Thyroid gland (tissue), 4 donors: ENCODE measurements at regions not wholly inside any gene's neighbourhood (a gene's known extent, or its start where the extent isn't known, plus 50 kb on each side); places are given as distances from the start of the nearest gene placed in this dataset.
"Not testable (repeated sequence)": the region's sequence is repeated elsewhere in the genome, so short reads cannot be mapped to it uniquely, and the experiment has no call there.

Experiments
- DNase-seq, 2 donors: peaks; one replicate each; pipeline ENCODE4 v3.0.0-alpha.2; 2019
- H3K27ac ChIP-seq, 3 donors: fragments of 200-600 bp; sonication (generic); 1 replicate in 2 of 3; 2 replicates in 1 of 3; pipeline ENCODE4 v1.5.1; 2016 to 2019; ENCODE audit warnings: mild to moderate bottlenecking in 1 of 3, moderate library complexity in 1 of 3
- H3K27me3 ChIP-seq: fragments of 200-600 bp; sonication (generic); one replicate; pipeline ENCODE4 v1.5.1; 2019
- H3K36me3 ChIP-seq, 2 donors: fragments of 200-600 bp; sonication (generic); one replicate each; pipeline ENCODE4 v1.5.1; 2016 to 2019
- H3K4me1 ChIP-seq, 2 donors: fragments of 200-600 bp; sonication (generic); one replicate each; pipeline ENCODE4 v1.5.1; 2017 to 2019
- H3K4me3 ChIP-seq, 3 donors: fragments of 200-600 bp; sonication (generic); replicated peaks in 1 of 3; 1 replicate in 2 of 3; 2 replicates in 1 of 3; pipeline ENCODE4 v1.5.1; 2016; ENCODE audit warnings: mild to moderate bottlenecking in 1 of 3
- H3K9me3 ChIP-seq: fragments of 200-600 bp; sonication (generic); one replicate; pipeline ENCODE4 v1.5.1; 2017
- CTCF ChIP-seq, 6 experiments: fragments of 200-600 bp in 3 of 6; fragments of 450-650 bp in 3 of 6; sonication (generic) in 3 of 6; IDR thresholded peaks; one replicate each; pipeline ENCODE4 v1.5.1; 2016 to 2019; ENCODE audit warnings: antibody characterized with exemption in 6 of 6, mild to moderate bottlenecking in 2 of 6, inconsistent platforms in 1 of 6, moderate library complexity in 1 of 6
- POLR2A ChIP-seq, 2 donors: fragments of 450-650 bp; IDR thresholded peaks; one replicate each; pipeline ENCODE4 v1.6.1; 2017; ENCODE audit warnings: antibody characterized with exemption in 2 of 2, mild to moderate bottlenecking in 2 of 2, moderate library complexity in 1 of 2
- WGBS, 2 donors: methylation state at CpG; one replicate each; pipeline ENCODE4 v1.1.5; 2017; 5-methylcytosine and 5-hydroxymethylcytosine counted together
- intact Hi-C: fragments of 100-400 bp; cut with DNase I; formaldehyde crosslinking; loops from one replicate; pipeline ENCODE4 v1.15.1; 2023

DNA sequence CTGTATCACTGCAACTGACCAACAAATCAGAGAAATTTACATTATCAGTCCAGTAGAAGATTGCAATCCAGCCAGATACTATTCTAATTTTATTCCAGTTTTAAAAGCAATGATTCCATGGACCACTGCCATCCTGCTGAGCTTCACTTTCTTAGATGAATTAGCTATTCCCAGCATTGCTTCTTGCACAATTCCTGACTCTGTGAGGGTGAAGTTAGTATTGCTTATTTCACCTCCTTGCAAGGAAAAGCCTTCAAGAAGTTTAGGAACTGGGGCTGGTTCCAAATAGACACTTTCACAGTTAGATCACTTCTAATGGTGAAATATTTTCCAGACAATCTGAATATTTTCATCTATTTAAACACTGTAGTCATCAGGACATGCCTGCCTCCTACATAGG lies 338.6 kb upstream of the TNC start:
- no peak for DNase-seq
- Histone ChIP-seq H3K4me1 (no peaks in the 10 kb centered on the region), H3K9me3 (no peaks in the 10 kb centered on the region), H3K4me3 (no peak overlapping the region), H3K27ac (no peak overlapping the region), H3K27me3 (no peaks in the 10 kb centered on the region), H3K36me3 (no peaks in the 10 kb centered on the region)
- intact Hi-C loops = no loop called here
- TF ChIP-seq POLR2A (IDR thresholded peaks at IDR 0.05) = no peak
- no peak for TF ChIP-seq CTCF (IDR thresholded peaks at IDR 0.05)

- H3K27me3 ChIP-seq = no peaks in the 10 kb centered on the region
- WGBS, 2 donors = 62 to 77% methylated on average over 3 of the region's 3 CpGs
- intact Hi-C loops = no loop called here
- H3K36me3 ChIP-seq = no peaks in the 10 kb centered on the region
- H3K27ac ChIP-seq = no peak overlapping the region
- no peak for DNase-seq
- no peaks in the 10 kb centered on the region for H3K4me1 ChIP-seq
- no peak overlapping the region for H3K4me3 ChIP-seq
- H3K9me3 ChIP-seq = no peaks in the 10 kb centered on the region
- TF ChIP-seq POLR2A (IDR thresholded peaks at IDR 0.05) (no peak), CTCF (IDR thresholded peaks at IDR 0.05) (no peak)
Measured at GRCh38 chr9:115461280-115461679, 343.3 kb upstream of the TNC start.

GRCh38 chr9:115462623-115463022 lies 344.7 kb upstream of the TNC start:
- DNase-seq = no peak
- H3K9me3 ChIP-seq = no peaks in the 10 kb centered on the region
- H3K27ac ChIP-seq = no peak overlapping the region
- WGBS, 2 donors = 44 to 45% methylated on average over 7 of the region's 7 CpGs
- H3K36me3 ChIP-seq = no peaks in the 10 kb centered on the region
- TF ChIP-seq CTCF (IDR thresholded peaks at IDR 0.05) (no peak), POLR2A (IDR thresholded peaks at IDR 0.05) (no peak)
- no peaks in the 10 kb centered on the region for H3K27me3 ChIP-seq
- intact Hi-C loops = no loop called here
- no peak overlapping the region for H3K4me3 ChIP-seq
- no peaks in the 10 kb centered on the region for H3K4me1 ChIP-seq

- H3K4me1 ChIP-seq = no peaks in the 10 kb centered on the region
- 70 to 82% methylated on average over 7 of the region's 7 CpGs for WGBS, 2 donors
- no peaks in the 10 kb centered on the region for H3K9me3 ChIP-seq
- TF ChIP-seq POLR2A (IDR thresholded peaks at IDR 0.05) (no peak), CTCF (IDR thresholded peaks at IDR 0.05) (no peak)
- no peak overlapping the region for H3K4me3 ChIP-seq
- no peaks in the 10 kb centered on the region for H3K36me3 ChIP-seq
- no peak overlapping the region for H3K27ac ChIP-seq
- H3K27me3 ChIP-seq = no peaks in the 10 kb centered on the region
- peak in 1 of 2 donors; percentile 3 for DNase-seq
- intact Hi-C loops = no loop called here
Measured at GRCh38 chr9:115466756-115467155, 348.8 kb upstream of the TNC start.

DNA sequence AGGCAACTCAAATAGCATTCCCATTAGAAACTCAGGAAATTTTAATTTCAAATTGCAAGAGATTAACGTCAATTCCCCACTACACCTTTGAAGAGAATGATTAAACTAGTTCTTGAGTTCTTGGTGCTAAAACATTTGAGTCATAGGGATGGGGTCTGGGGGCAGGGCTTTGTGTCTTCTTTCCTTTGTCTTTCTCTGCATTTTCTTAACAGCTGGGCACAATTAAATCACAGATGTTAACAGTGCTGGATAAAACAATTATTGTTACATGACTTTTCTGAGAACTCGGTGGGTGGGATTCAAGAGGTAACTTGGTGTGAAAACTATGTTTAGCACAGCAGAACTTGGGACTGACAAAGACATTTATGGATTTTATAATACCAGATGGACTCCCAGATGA lies 351.9 kb upstream of the TNC start:
- Histone ChIP-seq H3K4me1 (no peaks in the 10 kb centered on the region), H3K36me3 (no peaks in the 10 kb centered on the region), H3K27me3 (no peaks in the 10 kb centered on the region), H3K4me3 (no peak overlapping the region), H3K9me3 (no peaks in the 10 kb centered on the region), H3K27ac (no peak overlapping the region)
- intact Hi-C loops = no loop called here
- WGBS, 2 donors = 77 to 82% methylated on average over 2 of the region's 2 CpGs
- TF ChIP-seq CTCF (IDR thresholded peaks at IDR 0.05) = no peak
- TF ChIP-seq POLR2A (IDR thresholded peaks at IDR 0.05) = no peak
- no peak for DNase-seq

DNA sequence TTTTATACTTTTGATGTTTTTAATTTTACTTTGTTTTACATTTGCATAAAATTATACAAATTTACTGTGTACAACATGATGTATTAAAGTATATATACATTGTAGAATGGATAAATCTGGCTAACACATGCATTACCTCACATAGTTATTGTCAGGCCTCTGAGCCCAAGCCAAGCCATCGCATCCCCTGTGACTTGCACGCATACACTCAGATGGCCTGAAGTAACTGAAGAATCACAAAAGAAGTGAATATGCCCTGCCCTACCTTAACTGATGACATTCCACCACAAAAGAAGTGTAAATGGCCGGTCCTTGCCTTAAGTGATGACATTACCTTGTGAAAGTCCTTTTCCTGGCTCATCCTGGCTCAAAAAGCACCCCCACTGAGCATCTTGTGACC lies 355.1 kb upstream of the TNC start:
- H3K27me3 ChIP-seq, H3K9me3 ChIP-seq, H3K27ac ChIP-seq, intact Hi-C loops, H3K4me1 ChIP-seq, H3K36me3 ChIP-seq, DNase-seq, H3K4me3 ChIP-seq: not testable (repeated sequence)
- WGBS, 2 donors = 85 to 98% methylated on average over 3 of the region's 3 CpGs
